ENCODE measurements at regions not wholly inside any gene's neighbourhood (a gene's known extent, or its start where the extent isn't known, plus 50 kb on each side); places are given as distances from the start of the nearest gene placed in this dataset.

DNA sequence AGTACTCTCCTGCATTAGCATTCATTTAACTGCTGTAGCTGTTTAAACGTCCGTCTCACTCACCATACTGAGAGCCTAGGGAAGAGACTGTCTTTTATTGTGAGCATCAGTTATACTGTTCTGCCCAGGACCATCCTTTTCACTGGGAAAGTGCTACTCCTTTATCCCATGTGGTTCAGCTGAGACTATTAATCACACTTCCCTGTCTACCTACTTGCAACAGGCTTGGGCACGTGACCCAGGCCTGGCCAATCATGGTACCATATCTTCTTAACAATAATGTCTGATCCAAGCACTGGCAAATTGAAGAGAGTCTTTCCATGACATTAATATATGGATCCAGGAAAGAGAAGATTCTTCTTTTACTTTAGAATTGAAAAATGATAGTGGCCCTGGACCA, 108.1 kb downstream of the TM2D1 start:
- H3K27me3 ChIP-seq, result no peaks in the 10 kb centered on the region
- H3K4me1 ChIP-seq (ENCODE audit: low read depth), result peaks cover 2% of the 10 kb centered on the region
- TF ChIP-seq, protein P1, sequence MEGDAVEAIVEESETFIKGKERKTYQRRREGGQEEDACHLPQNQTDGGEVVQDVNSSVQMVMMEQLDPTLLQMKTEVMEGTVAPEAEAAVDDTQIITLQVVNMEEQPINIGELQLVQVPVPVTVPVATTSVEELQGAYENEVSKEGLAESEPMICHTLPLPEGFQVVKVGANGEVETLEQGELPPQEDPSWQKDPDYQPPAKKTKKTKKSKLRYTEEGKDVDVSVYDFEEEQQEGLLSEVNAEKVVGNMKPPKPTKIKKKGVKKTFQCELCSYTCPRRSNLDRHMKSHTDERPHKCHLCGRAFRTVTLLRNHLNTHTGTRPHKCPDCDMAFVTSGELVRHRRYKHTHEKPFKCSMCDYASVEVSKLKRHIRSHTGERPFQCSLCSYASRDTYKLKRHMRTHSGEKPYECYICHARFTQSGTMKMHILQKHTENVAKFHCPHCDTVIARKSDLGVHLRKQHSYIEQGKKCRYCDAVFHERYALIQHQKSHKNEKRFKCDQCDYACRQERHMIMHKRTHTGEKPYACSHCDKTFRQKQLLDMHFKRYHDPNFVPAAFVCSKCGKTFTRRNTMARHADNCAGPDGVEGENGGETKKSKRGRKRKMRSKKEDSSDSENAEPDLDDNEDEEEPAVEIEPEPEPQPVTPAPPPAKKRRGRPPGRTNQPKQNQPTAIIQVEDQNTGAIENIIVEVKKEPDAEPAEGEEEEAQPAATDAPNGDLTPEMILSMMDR (IDR thresholded peaks at IDR 0.05; ENCODE audit: low read depth, low read length), result no peak
- DNase-seq (ENCODE audit: low read depth in 1 of 2, low spot score in 1 of 2), result no peak
- H3K36me3 ChIP-seq, result no peaks in the 10 kb centered on the region
- H3K9me3 ChIP-seq (ENCODE audit: low read depth), result no peaks in the 10 kb centered on the region
- H3K27ac ChIP-seq, result no peak overlapping the region
- H3K4me3 ChIP-seq, result no peak overlapping the region

DNA sequence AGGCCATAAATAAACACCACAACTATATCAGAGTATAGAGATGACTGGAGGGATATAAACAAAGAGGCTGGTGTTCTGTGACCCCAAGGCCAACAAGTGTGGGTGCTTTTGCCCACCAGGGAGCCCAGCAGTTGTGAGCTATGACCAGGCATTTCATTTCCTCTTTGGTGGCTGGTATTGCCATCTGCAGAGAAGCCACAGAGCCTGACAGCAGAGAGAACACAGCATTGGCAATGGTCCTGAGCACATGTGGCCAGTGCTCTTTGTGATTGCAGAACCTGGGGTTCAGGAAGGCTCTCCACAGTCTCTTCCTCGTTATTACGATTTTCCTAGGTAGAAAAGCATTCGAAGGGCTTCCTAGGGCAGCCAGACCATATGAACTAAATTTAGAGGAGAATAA, 112.3 kb downstream of the TM2D1 start:
- Histone ChIP-seq H3K9me3 (ENCODE audit: low read depth) (no peaks in the 10 kb centered on the region), H3K27me3 (no peaks in the 10 kb centered on the region), H3K27ac (no peak overlapping the region), H3K4me3 (no peak overlapping the region), H3K36me3 (no peaks in the 10 kb centered on the region), H3K4me1 (ENCODE audit: low read depth) (no peaks in the 10 kb centered on the region)
- no peak for DNase-seq (ENCODE audit: low read depth in 1 of 2, low spot score in 1 of 2)
- TF ChIP-seq, protein P1 (IDR thresholded peaks at IDR 0.05; ENCODE audit: low read depth, low read length), result no peak

DNA sequence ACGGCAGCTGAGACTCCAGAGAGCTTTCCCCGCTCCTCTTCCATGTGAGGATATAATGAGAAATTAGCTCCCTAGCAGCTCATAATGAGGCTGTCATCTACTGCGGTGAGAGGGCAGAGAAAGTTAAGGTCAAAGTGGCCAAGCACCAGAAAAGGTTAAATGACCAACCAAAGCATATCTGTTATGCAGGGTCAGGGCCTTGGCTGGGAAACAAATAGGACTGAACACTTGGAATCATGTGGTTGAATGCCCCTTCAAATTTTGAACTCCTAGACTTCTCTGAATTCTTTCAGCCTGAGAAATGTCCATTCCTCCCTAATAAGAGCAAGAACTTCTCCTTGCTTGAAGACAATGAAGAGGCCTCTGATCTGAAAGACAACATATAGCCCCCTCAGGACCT, 115.9 kb downstream of the TM2D1 start:
- no peaks in the 10 kb centered on the region for H3K36me3 ChIP-seq
- DNase-seq (ENCODE audit: low read depth in 1 of 2, low spot score in 1 of 2), result no peak
- no peaks in the 10 kb centered on the region for H3K27me3 ChIP-seq
- H3K9me3 ChIP-seq (ENCODE audit: low read depth), result no peaks in the 10 kb centered on the region
- no peak overlapping the region for H3K4me3 ChIP-seq
- H3K27ac ChIP-seq, result no peak overlapping the region
- TF ChIP-seq, protein P1 (IDR thresholded peaks at IDR 0.05; ENCODE audit: low read depth, low read length), result no peak
- no peaks in the 10 kb centered on the region for H3K4me1 ChIP-seq (ENCODE audit: low read depth)

DNA sequence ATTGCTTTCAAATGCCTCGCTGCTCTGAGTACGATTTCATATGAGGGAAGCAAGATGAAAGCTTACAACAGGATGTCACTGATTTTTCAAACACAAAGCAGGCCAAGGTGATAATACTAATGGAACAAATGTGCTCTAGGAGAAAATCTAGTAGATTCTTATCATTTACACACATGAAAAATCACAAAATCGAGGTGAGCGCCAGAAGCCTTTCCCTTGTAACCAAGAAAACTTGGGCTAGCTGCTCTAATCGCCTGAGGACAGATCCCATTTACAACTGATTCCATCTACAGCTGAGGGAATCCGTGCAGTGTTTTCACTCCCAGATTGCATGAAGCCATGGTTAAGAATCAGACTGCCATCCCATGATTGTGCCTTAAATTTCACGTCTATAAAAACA, 117.5 kb downstream of the TM2D1 start:
- no peak for DNase-seq (ENCODE audit: low read depth in 1 of 2, low spot score in 1 of 2)
- TF ChIP-seq, protein P1 (IDR thresholded peaks at IDR 0.05; ENCODE audit: low read depth, low read length), result no peak
- Histone ChIP-seq H3K9me3 (ENCODE audit: low read depth) (no peaks in the 10 kb centered on the region), H3K36me3 (no peaks in the 10 kb centered on the region), H3K4me1 (ENCODE audit: low read depth) (no peaks in the 10 kb centered on the region), H3K27me3 (no peaks in the 10 kb centered on the region), H3K27ac (no peak overlapping the region), H3K4me3 (no peak overlapping the region)

DNA sequence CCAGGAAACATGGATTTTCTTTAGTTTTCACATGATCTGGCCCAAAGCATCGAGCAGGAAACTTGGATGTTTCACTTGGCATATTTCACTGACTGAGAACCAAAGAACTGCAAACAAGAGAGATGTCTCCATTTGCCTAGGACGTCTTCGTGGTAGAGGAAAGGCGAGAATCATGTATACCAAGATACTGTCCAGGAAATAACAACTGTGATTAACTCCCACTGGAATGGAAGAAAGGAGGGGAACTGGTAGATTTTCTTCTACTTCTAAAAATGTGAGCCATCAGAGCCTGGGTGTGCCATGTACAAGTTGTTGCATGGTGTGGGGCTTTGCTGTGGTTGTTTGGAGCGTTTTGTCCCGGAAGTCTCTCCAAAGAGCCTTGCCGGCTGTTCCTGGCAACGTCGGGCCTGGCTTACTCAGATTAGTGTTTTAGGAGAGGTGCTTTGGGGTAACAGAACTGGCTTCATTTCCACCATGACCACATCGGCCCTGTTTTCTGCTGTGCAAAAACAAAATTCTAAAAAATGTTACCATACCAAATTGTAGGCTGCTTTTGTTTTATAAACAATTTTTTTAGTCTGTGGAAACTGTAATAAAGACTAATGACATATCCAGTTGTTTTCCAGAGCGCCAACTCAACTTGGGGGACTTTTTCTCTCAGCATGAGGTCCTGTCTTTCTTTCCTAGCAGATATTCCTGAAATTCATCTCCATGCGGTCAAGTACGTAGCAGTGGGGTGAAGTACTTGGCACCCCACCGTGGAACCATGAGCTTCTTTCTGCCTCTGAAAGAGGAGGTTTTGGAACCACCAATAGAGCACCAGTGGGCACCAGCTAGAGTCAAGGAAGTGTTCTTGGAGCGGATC, 118.3 kb downstream of the TM2D1 start:
- DNase-seq (ENCODE audit: low read depth in 1 of 2, low spot score in 1 of 2), result peak in 1 of 2 donors; percentile 73
- Histone ChIP-seq H3K9me3 (ENCODE audit: low read depth) (no peaks in the 10 kb centered on the region), H3K36me3 (no peaks in the 10 kb centered on the region), H3K27me3 (no peaks in the 10 kb centered on the region), H3K4me3 (no peak overlapping the region), H3K4me1 (ENCODE audit: low read depth) (no peaks in the 10 kb centered on the region), H3K27ac (no peak overlapping the region)
- TF ChIP-seq, protein P1 (IDR thresholded peaks at IDR 0.05; ENCODE audit: low read depth, low read length), result no peak

All from cardiac muscle cell (in vitro differentiated cells and primary cell).